GM12878 (cell line): ENCODE measurements at regions not wholly inside any gene's neighbourhood (a gene's known extent, or its start where the extent isn't known, plus 50 kb on each side); places are given as distances from the start of the nearest gene placed in this dataset.

Experiments used
- ATAC-seq: fragments of 200-7000 bp; cut with Tn5 transposase; 3 replicates; pipeline ENCODE4 v1.9.1; 2020; ENCODE audit warnings: mild to moderate bottlenecking, moderate library complexity
- BruUV-seq: library from RNA; stranded (reverse); fragments of 400-500 nt; replicated peaks from 2 replicates; lab custom pipeline; 2021; lab: Mats Ljungman, UMichigan
- CTCF ChIA-PET: fragments of 300-600 bp; sonication (Branson Sonifier 250); formaldehyde crosslinking; extraction: SDS; loops from one replicate; lab custom pipeline; 2021; ENCODE audit warnings: inconsistent platforms; lab: Yijun Ruan, JAX
- POLR2A ChIA-PET: fragments of 350-600 bp; formaldehyde crosslinking; extraction: SDS; loops from one replicate; lab custom pipeline; 2021; ENCODE audit warnings: inconsistent platforms; lab: Charles Lee
- RAD21 ChIA-PET: fragments of 300-600 bp; sonication (Branson Sonifier 250); formaldehyde crosslinking; loops from one replicate; lab custom pipeline; 2023; ENCODE audit warnings: antibody characterized with exemption; ENCODE audit not compliant: unreplicated experiment; lab: Charles Lee
- SMC1A ChIA-PET: fragments of 300-600 bp; sonication (Branson Sonifier 250); formaldehyde crosslinking; loops from one replicate; lab custom pipeline; 2023; ENCODE audit not compliant: unreplicated experiment, uncharacterized antibody; lab: Charles Lee
- DNase-seq: peaks from one replicate; pipeline ENCODE4 v3.0.0-alpha.2; 2011; ENCODE audit warnings: low read depth, low spot score
- FAIRE-seq: peaks from 3 replicates; lab custom pipeline; 2011; peaks lifted over from hg19 to GRCh38; lab: Jason Lieb, UNC
- H2AFZ ChIP-seq: 2 replicates; pipeline ENCODE4 v1.6.0; 2011; ENCODE audit warnings: low read depth, low read length, control low read depth; ENCODE audit not compliant: control insufficient read depth
- H3K27ac ChIP-seq: 2 replicates; pipeline ENCODE4 v1.5.1; 2011; ENCODE audit warnings: control low read depth; ENCODE audit not compliant: control insufficient read depth, insufficient read depth
- H3K27me3 ChIP-seq, 2 experiments: replicated peaks in 1 of 2; 2 replicates each; pipeline versions ENCODE4 v1.6.0 to v1.6.1; 2011; ENCODE audit warnings: low read length in 1 of 2; ENCODE audit not compliant: control insufficient read depth in 2 of 2, insufficient read depth in 2 of 2
- H3K36me3 ChIP-seq, 2 experiments: 2 replicates each; pipeline ENCODE4 v1.5.1; 2011; ENCODE audit warnings: low read length in 1 of 2; ENCODE audit not compliant: control insufficient read depth in 2 of 2, insufficient read depth in 2 of 2
- H3K4me1 ChIP-seq: 2 replicates; pipeline ENCODE4 v1.6.1; 2011; ENCODE audit warnings: mild to moderate bottlenecking, low read length, moderate library complexity, mixed read lengths; ENCODE audit not compliant: control insufficient read depth, insufficient read depth
- H3K4me2 ChIP-seq: 2 replicates; pipeline ENCODE4 v1.6.0; 2011; ENCODE audit warnings: control low read depth; ENCODE audit not compliant: control insufficient read depth, insufficient read depth
- H3K4me3 ChIP-seq: fragments of 200-600 bp; sonication (generic); 2 replicates; pipeline ENCODE4 v1.5.1; 2016
- H3K79me2 ChIP-seq: 2 replicates; pipeline ENCODE4 v1.6.0; 2011; ENCODE audit warnings: low read length; ENCODE audit not compliant: control insufficient read depth, insufficient read depth
- H3K9ac ChIP-seq: 2 replicates; pipeline ENCODE4 v1.8.0; 2011; ENCODE audit warnings: low read length, control low read depth, mixed read lengths; ENCODE audit not compliant: control insufficient read depth, insufficient read depth
- H3K9me3 ChIP-seq: replicated peaks from 3 replicates; pipeline ENCODE4 v1.5.1; 2011; ENCODE audit warnings: mild to moderate bottlenecking, low read length; ENCODE audit not compliant: control insufficient read depth, insufficient read depth
- H4K20me1 ChIP-seq: 2 replicates; pipeline ENCODE4 v1.6.0; 2011; ENCODE audit not compliant: control insufficient read depth, insufficient read depth
- BCL11A ChIP-seq: IDR thresholded peaks from 2 replicates; pipeline ENCODE4 v1.6.1; 2011; ENCODE audit warnings: low read depth, low read length
- CEBPZ ChIP-seq: fragments of 150-350 bp; IDR thresholded peaks from 2 replicates; pipeline ENCODE4 v1.6.1; 2016; ENCODE audit warnings: low read depth, low read length
- CHD1 ChIP-seq: IDR thresholded peaks from 2 replicates; pipeline ENCODE4 v1.6.1; 2012; ENCODE audit warnings: low read depth, low read length, improper control_type of control experiment
- CTCF ChIP-seq, 3 experiments: IDR thresholded peaks in 2 of 3; conservative IDR thresholded peaks in 1 of 3; 2 replicates each; pipeline ENCODE4 v1.5.1; 2011; ENCODE audit warnings: low read depth in 3 of 3, low read length in 3 of 3, mild to moderate bottlenecking in 3 of 3, control low read depth in 2 of 3, moderate library complexity in 2 of 3, inconsistent platforms in 1 of 3, mixed read lengths in 1 of 3; ENCODE audit not compliant: control insufficient read depth in 2 of 3, insufficient read depth in 1 of 3; ENCODE audit errors: extremely low read depth in 1 of 3
- MEF2A ChIP-seq: IDR thresholded peaks from 2 replicates; pipeline ENCODE4 v1.6.1; 2011; ENCODE audit warnings: low read depth, mild to moderate bottlenecking, low read length, moderate library complexity; ENCODE audit not compliant: insufficient read depth
- MEF2B ChIP-seq: fragments of 450-650 bp; IDR thresholded peaks from 2 replicates; pipeline ENCODE4 v1.6.1; 2018; ENCODE audit warnings: mild to moderate bottlenecking, moderate library complexity; ENCODE audit not compliant: partially characterized antibody, poor library complexity, severe bottlenecking
- PBX3 ChIP-seq: IDR thresholded peaks from 2 replicates; pipeline ENCODE4 v1.6.1; 2011; ENCODE audit warnings: mild to moderate bottlenecking, low read depth, low read length, moderate library complexity; ENCODE audit not compliant: insufficient replicate concordance
- RB1 ChIP-seq: fragments of 450-650 bp; formaldehyde crosslinking; IDR thresholded peaks from 2 replicates; pipeline ENCODE4 v1.6.1; 2017; ENCODE audit warnings: mild to moderate bottlenecking, borderline replicate concordance
- RELB ChIP-seq: fragments of 450-650 bp; IDR thresholded peaks from 2 replicates; pipeline ENCODE4 v1.6.1; 2017; ENCODE audit warnings: low read depth, mild to moderate bottlenecking, moderate library complexity
- ZBTB33 ChIP-seq: fragments of 450-650 bp; IDR thresholded peaks from 2 replicates; pipeline ENCODE4 v1.6.1; 2017; ENCODE audit warnings: mild to moderate bottlenecking
- ZNF24 ChIP-seq: fragments of 450-650 bp; IDR thresholded peaks from 2 replicates; pipeline ENCODE4 v1.6.1; 2017; ENCODE audit warnings: antibody characterized with exemption, mild to moderate bottlenecking
- ZNF274 ChIP-seq: IDR thresholded peaks from one replicate; pipeline ENCODE4 v1.8.0; 2011; ENCODE audit not compliant: insufficient read length, insufficient read depth
- WGBS: methylation state at CpG from one replicate; pipeline ENCODE4 v1.1.6; 2016; ENCODE audit warnings: low lambda C conversion rate; ENCODE audit not compliant: insufficient replicate concordance, insufficient coverage; ENCODE audit errors: missing lambda C conversion rate; 5-methylcytosine and 5-hydroxymethylcytosine counted together
- in situ Hi-C: fragments of 300-500 bp; cut with MboI; formaldehyde crosslinking; loops from 9 replicates; pipeline ENCODE4 v1.14.3; 2018; ENCODE audit warnings: mixed read lengths
- intact Hi-C: fragments of 100-400 bp; cut with micrococcal nuclease; formaldehyde crosslinking; loops from one replicate; pipeline ENCODE4 v1.14.2; 2022; ENCODE audit not compliant: unreplicated experiment

- Histone ChIP-seq H3K4me3 (no peak overlapping the region), H3K9ac (no peak overlapping the region), H3K36me3 (no peaks in the 10 kb centered on the region), H3K27ac (no peak overlapping the region), H4K20me1 (no peaks in the 10 kb centered on the region), H3K4me1 (no peaks in the 10 kb centered on the region), H3K79me2 (no peaks in the 10 kb centered on the region), H3K4me2 (no peak overlapping the region), H3K9me3 (no peaks in the 10 kb centered on the region), H3K27me3 (no peaks in the 10 kb centered on the region), H2AFZ (no peak overlapping the region)
- no peak for DNase-seq
- CTCF ChIA-PET: no interaction called here
- in situ Hi-C loops: no loop called here
- no peak for FAIRE-seq
- SMC1A ChIA-PET: no interaction called here
- POLR2A ChIA-PET: no interaction called here
- no peak for ATAC-seq
- BruUV-seq: no TSS peak
- 62% methylated on average over 1 of the region's 1 CpG for WGBS
- RAD21 ChIA-PET: no interaction called here
- intact Hi-C loops: no loop called here
- TF ChIP-seq MEF2A (no peak), BCL11A (no peak), PBX3 (no peak), ZNF24 (no peak), CTCF (IDR thresholded peaks at IDR 0.05 in 2 of 3, conservative IDR thresholded peaks at IDR 0.05 in 1 of 3; ENCODE audit: control insufficient read depth in 2 of 3, extremely low read depth in 1 of 3, insufficient read depth in 1 of 3, low read depth in 3 of 3, low read length in 3 of 3) (no peak), MEF2B (no peak), CEBPZ (no peak), RB1 (no peak), RELB (no peak), ZBTB33 (no peak), CHD1 (no peak), ZNF274 (no peak)
Measured at GRCh38 chr4:132981611-132982010, 167.5 kb upstream of the PCDH10 start.
